ENCODE measurements at regions not wholly inside any gene's neighbourhood (a gene's known extent, or its start where the extent isn't known, plus 50 kb on each side); places are given as distances from the start of the nearest gene placed in this dataset.

DNA sequence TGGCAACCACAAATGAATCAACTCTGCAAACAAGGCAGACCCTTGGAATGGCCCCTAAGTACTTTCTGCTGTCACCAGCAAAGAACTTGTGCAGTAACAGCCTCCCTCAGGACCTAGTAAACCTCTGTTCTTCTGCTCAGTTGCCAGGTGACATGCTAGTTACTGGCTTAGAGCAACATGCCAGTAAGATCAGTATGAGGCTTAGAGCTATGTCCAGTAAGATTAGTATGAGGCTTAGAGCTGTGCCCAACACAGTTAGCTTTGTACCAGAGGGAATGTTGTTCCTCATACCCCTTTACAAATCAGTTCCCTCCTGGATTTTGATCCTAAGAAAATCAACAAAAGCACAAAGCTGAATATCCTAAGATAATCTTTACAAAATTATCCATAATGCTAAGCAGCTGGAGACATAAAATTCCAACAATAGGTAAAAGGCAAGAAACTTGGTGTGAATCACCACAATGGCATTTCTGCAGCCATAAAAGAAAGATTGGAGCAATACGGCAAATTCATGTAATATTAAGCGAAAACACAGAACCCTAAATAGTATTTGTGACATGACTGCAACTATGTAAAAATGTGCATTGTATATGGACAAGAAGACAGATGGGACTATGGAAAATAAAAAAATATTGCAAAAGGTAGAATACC, 107.3 kb upstream of the LPP start:
- no peak for DNase-seq
- no peak overlapping the region for H3K4me3 ChIP-seq (ENCODE audit: low read length in 3 of 3)
- no peaks in the 10 kb centered on the region for H3K36me3 ChIP-seq (ENCODE audit: control insufficient read depth in 2 of 3, insufficient read depth in 3 of 3, low read length in 3 of 3)
- H3K4me1 ChIP-seq (ENCODE audit: control insufficient read depth in 2 of 3, insufficient read depth in 2 of 3, low read depth in 1 of 3, low read length in 3 of 3), result no peaks in the 10 kb centered on the region
- H3K9me3 ChIP-seq (ENCODE audit: control insufficient read depth in 2 of 3, insufficient read depth in 1 of 3, low read length in 3 of 3), result no peaks in the 10 kb centered on the region
- no peak for TF ChIP-seq CTCF (IDR thresholded peaks at IDR 0.05; ENCODE audit: borderline replicate concordance, extremely low read depth, insufficient read depth)
- FAIRE-seq, result no peak
- no peak overlapping the region for H3K9ac ChIP-seq (ENCODE audit: low read length in 3 of 3)
- intact Hi-C loops (cut with DNase I), result loop anchor here (10.0 kb wide), 1 partner anchor 302 kb away; the partner anchor contains the start of gene BCL6
- no peak overlapping the region for H3K27ac ChIP-seq (ENCODE audit: low read depth in 2 of 2, low read length in 2 of 2)
- H3K27me3 ChIP-seq (ENCODE audit: control insufficient read depth, insufficient read depth, low read length), result no peaks in the 10 kb centered on the region

- Histone ChIP-seq H3K4me3 (ENCODE audit: low read length in 3 of 3) (no peak overlapping the region), H3K36me3 (ENCODE audit: control insufficient read depth in 2 of 3, insufficient read depth in 3 of 3, low read length in 3 of 3) (no peaks in the 10 kb centered on the region), H3K27me3 (ENCODE audit: control insufficient read depth, insufficient read depth, low read length) (no peaks in the 10 kb centered on the region), H3K9me3 (ENCODE audit: control insufficient read depth in 2 of 3, insufficient read depth in 1 of 3, low read length in 3 of 3) (no peaks in the 10 kb centered on the region), H3K4me1 (ENCODE audit: control insufficient read depth in 2 of 3, insufficient read depth in 2 of 3, low read depth in 1 of 3, low read length in 3 of 3) (peaks cover 1 to 3% (median 3%) of the 10 kb centered on the region in 3 donors), H3K9ac (ENCODE audit: low read length in 3 of 3) (no peak overlapping the region), H3K27ac (ENCODE audit: low read depth in 2 of 2, low read length in 2 of 2) (no peak overlapping the region)
- FAIRE-seq (no peak), DNase-seq (no peak)
- intact Hi-C loops (cut with DNase I), result loop anchor here (10.0 kb wide), 1 partner anchor 303 kb away; the partner anchor contains the start of gene BCL6
- no peak for TF ChIP-seq CTCF (IDR thresholded peaks at IDR 0.05; ENCODE audit: borderline replicate concordance, extremely low read depth, insufficient read depth)
These were observed 106.4 kb upstream of the LPP start for GRCh38 chr3:188047536-188047935.

DNA sequence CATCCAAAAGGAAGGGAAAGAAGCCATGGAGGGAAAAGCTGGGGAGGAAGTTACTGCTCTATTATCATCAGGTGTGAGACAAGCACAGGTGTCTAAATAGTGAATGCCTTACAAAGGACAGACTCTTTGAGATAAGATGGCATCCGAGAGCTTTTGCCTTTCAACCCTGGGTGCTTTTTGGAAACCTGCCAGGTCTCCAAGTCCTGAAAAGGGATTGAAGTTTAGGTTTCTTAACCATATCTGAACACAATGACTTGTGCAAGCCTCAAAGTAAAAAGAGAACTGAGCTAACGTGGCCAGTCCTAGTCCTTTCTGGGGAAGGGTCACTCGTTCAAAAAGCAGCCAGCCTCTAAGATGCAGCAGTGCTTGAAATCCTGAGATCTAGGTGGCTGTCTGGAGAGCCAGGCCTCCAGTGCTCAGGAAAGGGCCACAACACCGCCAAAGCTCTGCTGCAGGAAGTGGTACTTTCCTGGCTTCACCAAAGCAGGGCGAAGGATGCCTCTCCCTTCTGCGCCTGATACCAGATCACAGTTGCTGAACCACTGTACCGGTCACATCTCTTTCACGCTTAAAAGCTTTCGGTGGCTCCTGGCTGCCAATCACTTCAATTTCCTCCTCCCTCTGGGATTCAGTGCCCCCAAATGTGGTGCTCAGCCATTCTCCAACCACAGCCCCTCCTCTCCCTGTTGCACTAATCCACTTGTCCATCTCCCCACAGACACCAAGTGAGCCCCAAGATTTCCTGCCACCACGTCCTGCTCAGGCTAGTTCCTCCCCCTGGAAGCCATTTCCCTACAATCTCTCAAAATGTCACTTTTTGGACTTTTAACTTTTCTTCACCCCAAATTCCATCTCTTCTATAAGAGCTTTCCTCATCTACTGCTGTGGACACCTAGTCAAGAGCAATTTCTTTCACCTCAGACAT, 104.1 kb upstream of the LPP start:
- H3K9ac ChIP-seq (ENCODE audit: low read length in 3 of 3), result no peak overlapping the region
- FAIRE-seq, result no peak

More for the DNA sequence above, 104.1 kb upstream of the LPP start:
- no peak for DNase-seq
- Histone ChIP-seq H3K4me3 (ENCODE audit: low read length in 3 of 3) (no peak overlapping the region), H3K27ac (ENCODE audit: low read depth in 2 of 2, low read length in 2 of 2) (no peak overlapping the region), H3K36me3 (ENCODE audit: control insufficient read depth in 2 of 3, insufficient read depth in 3 of 3, low read length in 3 of 3) (no peaks in the 10 kb centered on the region), H3K27me3 (ENCODE audit: control insufficient read depth, insufficient read depth, low read length) (no peaks in the 10 kb centered on the region), H3K4me1 (ENCODE audit: control insufficient read depth in 2 of 3, insufficient read depth in 2 of 3, low read depth in 1 of 3, low read length in 3 of 3) (peaks cover 8 to 10% (median 10%) of the 10 kb centered on the region in 3 donors), H3K9me3 (ENCODE audit: control insufficient read depth in 2 of 3, insufficient read depth in 1 of 3, low read length in 3 of 3) (no peaks in the 10 kb centered on the region)
- intact Hi-C loops (cut with DNase I), result loop anchor here (10.0 kb wide), 1 partner anchor 305 kb away; the partner anchor contains the start of gene BCL6
- no peak for TF ChIP-seq CTCF (IDR thresholded peaks at IDR 0.05; ENCODE audit: borderline replicate concordance, extremely low read depth, insufficient read depth)

Data from kidney (tissue), 13 donors.